Common myeloid progenitor, CD34-positive (primary cell): ENCODE measurements at regions not wholly inside any gene's neighbourhood (a gene's known extent, or its start where the extent isn't known, plus 50 kb on each side); places are given as distances from the start of the nearest gene placed in this dataset.

ENCODE experiments used
- CTCF ChIA-PET: fragments of 350-600 bp; sonication (Branson Sonifier 250); formaldehyde crosslinking; loops from one replicate; lab custom pipeline; 2021; ENCODE audit warnings: antibody characterized with exemption; lab: Charles Lee
- POLR2A ChIA-PET: fragments of 350-600 bp; sonication (Branson Sonifier 250); formaldehyde crosslinking; loops from one replicate; lab custom pipeline; 2021; ENCODE audit warnings: antibody characterized with exemption; lab: Charles Lee
- DNase-seq, 3 donors: peaks; one replicate each; pipeline versions ENCODE4 v3.0.0 to v3.0.0-alpha.2; 2013
- H3K27ac ChIP-seq, 2 experiments: 1 replicate in 1 of 2; 2 replicates in 1 of 2; pipeline ENCODE4 v1.7.0; 2013; ENCODE audit warnings: inconsistent platforms in 2 of 2, low read length in 2 of 2, mild to moderate bottlenecking in 2 of 2, low read depth in 1 of 2, moderate library complexity in 1 of 2; ENCODE audit not compliant: severe bottlenecking in 2 of 2, insufficient read depth in 1 of 2, poor library complexity in 1 of 2
- H3K27me3 ChIP-seq, 5 experiments: replicated peaks in 2 of 5; 1 replicate in 3 of 5; 2 replicates in 2 of 5; pipeline versions ENCODE4 v1.6.1 to v1.7.0; 2013; ENCODE audit warnings: low read length in 4 of 5, mild to moderate bottlenecking in 2 of 5, moderate library complexity in 2 of 5, inconsistent platforms in 1 of 5; ENCODE audit not compliant: insufficient read depth in 5 of 5, control insufficient read depth in 4 of 5
- H3K36me3 ChIP-seq, 4 experiments: 1 replicate in 2 of 4; 2 replicates in 2 of 4; pipeline versions ENCODE4 v1.6.1 to v1.7.0; 2013; ENCODE audit warnings: low read length in 3 of 4, control low read depth in 1 of 4, mild to moderate bottlenecking in 1 of 4; ENCODE audit not compliant: control insufficient read depth in 4 of 4, insufficient read depth in 4 of 4
- H3K4me1 ChIP-seq, 4 experiments: 1 replicate in 3 of 4; 2 replicates in 1 of 4; pipeline versions ENCODE4 v1.6.1 to v1.7.1; 2013; ENCODE audit warnings: low read length in 3 of 4, mild to moderate bottlenecking in 3 of 4, control low read depth in 1 of 4, inconsistent platforms in 1 of 4, moderate library complexity in 1 of 4; ENCODE audit not compliant: control insufficient read depth in 4 of 4, insufficient read depth in 4 of 4; ENCODE audit errors: control extremely low read depth in 1 of 4
- H3K4me3 ChIP-seq, 7 experiments: 1 replicate in 4 of 7; 2 replicates in 3 of 7; pipeline versions ENCODE4 v1.5.1 to v1.7.0; 2013; ENCODE audit warnings: mild to moderate bottlenecking in 7 of 7, low read length in 6 of 7, moderate library complexity in 6 of 7, inconsistent platforms in 2 of 7, low read depth in 2 of 7, control low read depth in 1 of 7; ENCODE audit not compliant: insufficient read depth in 4 of 7, control insufficient read depth in 1 of 7; ENCODE audit errors: extremely low read depth in 1 of 7
- H3K9me3 ChIP-seq, 5 experiments: 1 replicate in 4 of 5; 2 replicates in 1 of 5; pipeline versions ENCODE4 v1.6.1 to v1.7.1; 2013; ENCODE audit warnings: low read length in 4 of 5, mild to moderate bottlenecking in 2 of 5, inconsistent platforms in 1 of 5, low read depth in 1 of 5, moderate library complexity in 1 of 5; ENCODE audit not compliant: control insufficient read depth in 4 of 5, insufficient read depth in 2 of 5; ENCODE audit errors: control extremely low read depth in 1 of 5
- WGBS: methylation state at CpG from one replicate; pipeline ENCODE4 v1.1.5; 2013; ENCODE audit not compliant: insufficient coverage; 5-methylcytosine and 5-hydroxymethylcytosine counted together

DNA sequence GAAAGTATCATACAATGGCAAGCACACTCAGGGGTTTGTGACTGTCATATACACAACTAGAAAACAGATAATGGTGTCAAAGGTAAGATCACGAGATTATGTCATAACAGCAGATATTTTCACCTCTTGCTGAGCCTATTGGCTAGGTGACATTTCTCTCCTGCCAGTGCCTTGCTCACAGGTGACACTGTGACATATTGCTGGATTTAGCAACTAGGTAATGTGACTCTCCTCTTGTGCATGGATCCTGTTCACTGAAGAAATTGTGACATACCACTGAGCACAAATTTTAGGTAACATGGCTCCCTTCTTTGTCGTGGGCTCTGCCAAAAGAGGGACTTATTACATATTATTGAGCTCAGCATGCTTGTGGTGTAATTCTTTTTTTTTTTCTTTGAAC, 842.0 kb upstream of the TSPY4 start:
- no peak for DNase-seq
- no CpG with 5 or more reads among the region's 2 CpGs for WGBS

DNA sequence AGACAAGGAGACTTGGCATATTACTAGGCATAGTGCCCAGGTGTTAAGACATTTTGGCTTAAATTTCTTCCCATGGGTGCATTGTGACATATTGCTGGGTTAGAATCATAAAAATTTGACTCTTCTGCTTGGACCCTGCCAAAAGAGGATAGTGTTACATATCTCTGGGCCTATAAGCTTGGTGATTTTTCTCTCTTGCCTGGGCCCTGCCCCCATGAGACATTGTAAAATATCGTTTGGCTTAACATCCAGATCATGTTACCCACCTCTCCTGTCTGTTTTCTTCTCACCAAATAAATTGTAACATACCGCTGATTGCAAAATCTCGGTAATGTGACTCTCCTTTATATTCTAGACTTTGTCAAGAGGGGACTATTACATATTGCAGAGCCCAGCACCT, 836.4 kb upstream of the TSPY4 start:
- Histone ChIP-seq H3K27me3 (no peaks in the 10 kb centered on the region), H3K4me3 (no peak overlapping the region), H3K4me1 (no peaks in the 10 kb centered on the region), H3K9me3 (no peaks in the 10 kb centered on the region), H3K36me3 (no peaks in the 10 kb centered on the region), H3K27ac (no peak overlapping the region)
- no peak for DNase-seq
- CTCF ChIA-PET: no interaction called here
- WGBS: no CpG with 5 or more reads among the region's 3 CpGs
- POLR2A ChIA-PET: no interaction called here

More for the DNA sequence above, 842.0 kb upstream of the TSPY4 start:
- H3K9me3 ChIP-seq: no peaks in the 10 kb centered on the region
- POLR2A ChIA-PET: no interaction called here
- H3K4me1 ChIP-seq: no peaks in the 10 kb centered on the region
- CTCF ChIA-PET: no interaction called here
- H3K27ac ChIP-seq: no peak overlapping the region
- no peaks in the 10 kb centered on the region for H3K36me3 ChIP-seq
- no peak overlapping the region for H3K4me3 ChIP-seq
- H3K27me3 ChIP-seq: no peaks in the 10 kb centered on the region

DNA sequence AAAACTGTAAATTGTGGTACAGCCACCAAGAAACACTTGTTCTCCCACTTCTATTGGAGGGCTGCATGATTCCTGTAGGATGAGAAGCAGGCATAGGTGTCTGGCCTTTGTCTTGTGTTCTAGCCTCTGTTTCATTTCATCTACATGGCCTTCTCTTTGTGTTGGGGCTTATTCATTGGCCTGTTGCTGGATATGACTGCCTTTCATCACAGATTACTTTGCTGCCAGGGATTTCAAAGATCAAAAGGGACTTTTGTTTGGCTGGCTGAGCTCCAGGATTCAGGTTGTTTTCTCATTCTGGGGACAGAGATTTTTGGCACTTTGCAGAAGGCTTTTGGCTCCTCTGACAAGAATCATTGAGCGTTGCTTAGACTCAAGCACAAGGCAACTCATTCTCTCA, 803.8 kb upstream of the TSPY4 start:
- H3K36me3 ChIP-seq: no peaks in the 10 kb centered on the region
- no peak overlapping the region for H3K4me3 ChIP-seq
- WGBS: no CpG with 5 or more reads among the region's 1 CpG
- ChIA-PET POLR2A (no interaction called here), CTCF (no interaction called here)
- H3K27me3 ChIP-seq: no peaks in the 10 kb centered on the region
- no peak overlapping the region for H3K27ac ChIP-seq
- H3K4me1 ChIP-seq: no peaks in the 10 kb centered on the region
- H3K9me3 ChIP-seq: no peaks in the 10 kb centered on the region
- no peak for DNase-seq

DNA sequence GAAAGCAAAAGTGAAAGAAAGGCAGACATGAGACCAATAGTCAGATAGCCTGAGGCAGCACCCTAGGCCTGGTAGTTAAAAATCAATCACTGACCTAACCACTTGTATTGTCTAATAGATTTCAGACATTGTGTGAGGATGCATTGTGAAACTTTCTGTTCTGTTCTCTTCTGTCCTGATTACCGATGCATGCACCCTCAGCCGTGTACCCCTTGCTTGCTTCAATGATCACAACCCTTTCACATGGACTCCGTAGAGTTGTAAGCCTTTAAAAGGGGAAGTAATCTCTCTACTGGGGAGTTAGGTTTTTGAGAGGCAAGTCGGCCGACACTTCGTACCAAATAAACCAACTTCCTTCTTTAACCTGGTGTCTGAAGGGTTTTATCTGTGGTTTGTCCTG, 801.6 kb upstream of the TSPY4 start:
- no CpG with 5 or more reads among the region's 6 CpGs for WGBS
- Histone ChIP-seq H3K27ac (no peak overlapping the region), H3K4me1 (no peaks in the 10 kb centered on the region), H3K9me3 (no peaks in the 10 kb centered on the region), H3K4me3 (no peak overlapping the region), H3K36me3 (no peaks in the 10 kb centered on the region), H3K27me3 (no peaks in the 10 kb centered on the region)
- DNase-seq: peak in 1 of 3 donors; percentile 1
- CTCF ChIA-PET: no interaction called here
- POLR2A ChIA-PET: no interaction called here

GRCh38 chrY:8536277-8536676, 801.0 kb upstream of the TSPY4 start:
- CTCF ChIA-PET: no interaction called here
- Histone ChIP-seq H3K4me1 (no peaks in the 10 kb centered on the region), H3K9me3 (no peaks in the 10 kb centered on the region), H3K27me3 (no peaks in the 10 kb centered on the region), H3K4me3 (no peak overlapping the region), H3K36me3 (no peaks in the 10 kb centered on the region), H3K27ac (no peak overlapping the region)
- no CpG with 5 or more reads among the region's 2 CpGs for WGBS
- no peak for DNase-seq
- POLR2A ChIA-PET: no interaction called here

DNA sequence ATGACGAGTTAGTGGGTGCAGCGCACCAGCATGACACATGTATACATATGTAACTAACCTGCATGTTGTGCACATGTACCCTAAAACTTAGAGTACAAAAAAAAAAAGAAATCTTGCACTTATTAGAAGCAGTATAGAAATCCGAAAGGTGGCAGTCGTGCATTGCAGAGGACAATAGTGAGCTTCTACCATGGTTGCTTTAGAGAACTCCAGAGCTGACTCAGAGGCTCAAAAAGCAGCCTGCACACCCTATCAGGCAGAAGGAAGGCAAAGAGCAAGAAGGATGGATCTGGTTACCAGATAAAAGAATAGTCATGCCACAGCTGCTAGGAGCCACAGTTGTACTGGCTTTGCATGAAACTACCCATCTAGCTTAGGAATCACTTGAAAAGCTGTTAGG, 796.0 kb upstream of the TSPY4 start:
- POLR2A ChIA-PET: no interaction called here
- no CpG with 5 or more reads among the region's 4 CpGs for WGBS

DNA sequence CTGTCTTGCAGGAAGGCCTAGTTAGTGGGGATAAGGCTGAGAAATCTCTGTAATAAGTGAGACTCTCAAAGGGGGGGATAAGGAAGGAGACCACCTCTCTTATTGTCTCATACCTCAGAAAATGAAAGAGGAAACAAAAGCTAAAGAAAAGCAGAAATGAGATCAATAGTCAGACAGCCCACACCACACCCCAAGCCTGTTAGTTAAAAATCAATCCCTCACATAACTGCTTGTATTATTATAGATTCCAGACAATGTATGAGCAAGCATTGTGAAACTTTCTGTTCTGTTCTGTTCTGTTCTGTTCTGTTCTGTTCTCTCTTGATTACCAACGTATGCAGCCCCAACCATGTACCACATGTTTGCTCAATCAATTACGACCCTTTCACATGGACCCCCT, 792.5 kb upstream of the TSPY4 start:
- no peak for DNase-seq
- Histone ChIP-seq H3K36me3 (no peaks in the 10 kb centered on the region), H3K4me3 (no peak overlapping the region), H3K9me3 (no peaks in the 10 kb centered on the region), H3K4me1 (no peaks in the 10 kb centered on the region), H3K27me3 (no peaks in the 10 kb centered on the region), H3K27ac (no peak overlapping the region)
- no CpG with 5 or more reads among the region's 2 CpGs for WGBS
- POLR2A ChIA-PET: no interaction called here
- CTCF ChIA-PET: no interaction called here

More for the DNA sequence above, 796.0 kb upstream of the TSPY4 start:
- Histone ChIP-seq H3K9me3 (no peaks in the 10 kb centered on the region), H3K27me3 (no peaks in the 10 kb centered on the region), H3K27ac (no peak overlapping the region), H3K4me1 (no peaks in the 10 kb centered on the region), H3K4me3 (no peak overlapping the region), H3K36me3 (no peaks in the 10 kb centered on the region)
- CTCF ChIA-PET: no interaction called here
- DNase-seq: no peak
